HuH-7 (cell line): ENCODE measurements at regions not wholly inside any gene's neighbourhood (a gene's known extent, or its start where the extent isn't known, plus 50 kb on each side); places are given as distances from the start of the nearest gene placed in this dataset.
"Not testable (repeated sequence)": the region's sequence is repeated elsewhere in the genome, so short reads cannot be mapped to it uniquely, and the experiment has no call there.

Experiments
- DNase-seq: peaks from one replicate; pipeline ENCODE4 v3.0.0; 2011; ENCODE audit warnings: low spot score

- DNase-seq = no peak
Measured at GRCh38 chr5:171542525-171543140, 123.2 kb downstream of the FGF18 start.

GRCh38 chr5:171543148-171543815 lies 123.8 kb downstream of the FGF18 start:
- no peak for DNase-seq

GRCh38 chr5:171544913-171545765 lies 125.7 kb downstream of the FGF18 start:
- DNase-seq = no peak

GRCh38 chr5:171549274-171549673 lies 129.8 kb downstream of the FGF18 start:
- no peak for DNase-seq

- not testable (repeated sequence) for DNase-seq
Measured at GRCh38 chr5:171553817-171554216, 134.4 kb downstream of the FGF18 start.

GRCh38 chr5:171555160-171555559 lies 135.7 kb downstream of the FGF18 start:
- no peak for DNase-seq

- DNase-seq = no peak
Measured at GRCh38 chr5:171562822-171563221, 143.4 kb downstream of the FGF18 start.

- no peak for DNase-seq
Measured at GRCh38 chr5:171568389-171568788, 148.9 kb downstream of the FGF18 start.

- no peak for DNase-seq
Measured at GRCh38 chr5:171569065-171569712, 149.7 kb downstream of the FGF18 start.

GRCh38 chr5:171570244-171570825 lies 150.9 kb downstream of the FGF18 start:
- DNase-seq = no peak

- DNase-seq = no peak
Measured at GRCh38 chr5:171571663-171572062, 152.2 kb downstream of the FGF18 start.

- no peak for DNase-seq
Measured at GRCh38 chr5:171573021-171573420, 153.6 kb downstream of the FGF18 start.

- DNase-seq = no peak
Measured at GRCh38 chr5:171573451-171574225, 154.2 kb downstream of the FGF18 start.

- DNase-seq = no peak
Measured at GRCh38 chr5:171574376-171574775, 154.9 kb downstream of the FGF18 start.

GRCh38 chr5:171575386-171575785 lies 155.9 kb downstream of the FGF18 start:
- no peak for DNase-seq

GRCh38 chr5:171575808-171576207 lies 156.4 kb downstream of the FGF18 start:
- no peak for DNase-seq

GRCh38 chr5:171577042-171577758 lies 157.8 kb downstream of the FGF18 start:
- no peak for DNase-seq

- DNase-seq = no peak
Measured at GRCh38 chr5:171578049-171578828, 158.8 kb downstream of the FGF18 start.

GRCh38 chr5:171578829-171579491 lies 159.5 kb downstream of the FGF18 start:
- no peak for DNase-seq
